Muscle of back (tissue), 3 donors: ENCODE measurements at regions not wholly inside any gene's neighbourhood (a gene's known extent, or its start where the extent isn't known, plus 50 kb on each side); places are given as distances from the start of the nearest gene placed in this dataset.

ENCODE experiments used
- DNase-seq, 3 donors: peaks; one replicate each; pipeline versions ENCODE4 v3.0.0 to v3.0.0-alpha.2; 2013

GRCh38 chr2:217478831-217479455, 523.9 kb downstream of the TNS1 start:
- no peak for DNase-seq

GRCh38 chr2:217477583-217477982, 525.2 kb downstream of the TNS1 start:
- no peak for DNase-seq

DNA sequence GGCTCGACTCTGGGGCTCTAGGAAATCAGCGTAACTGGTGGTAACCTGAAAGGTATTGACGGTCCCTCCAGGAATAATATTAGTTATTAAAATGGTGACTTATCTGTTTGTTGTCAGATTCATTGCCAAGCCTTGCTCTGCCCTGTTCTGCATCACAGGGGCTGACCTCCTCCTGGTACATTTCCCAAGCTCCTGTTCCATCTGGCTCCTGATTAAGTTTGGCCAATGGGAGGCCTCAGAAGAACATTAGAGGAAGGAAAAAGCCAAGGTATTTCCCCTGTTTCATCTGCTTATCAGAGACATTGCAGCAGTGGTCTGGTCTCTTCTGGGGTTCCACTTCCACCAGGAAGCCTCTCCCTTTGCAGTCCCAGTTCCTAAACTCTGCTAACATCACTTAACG, 527.0 kb downstream of the TNS1 start:
- DNase-seq, result no peak

- DNase-seq, result no peak
Observed at GRCh38 chr2:217475101-217475500, 527.7 kb downstream of the TNS1 start.

DNA sequence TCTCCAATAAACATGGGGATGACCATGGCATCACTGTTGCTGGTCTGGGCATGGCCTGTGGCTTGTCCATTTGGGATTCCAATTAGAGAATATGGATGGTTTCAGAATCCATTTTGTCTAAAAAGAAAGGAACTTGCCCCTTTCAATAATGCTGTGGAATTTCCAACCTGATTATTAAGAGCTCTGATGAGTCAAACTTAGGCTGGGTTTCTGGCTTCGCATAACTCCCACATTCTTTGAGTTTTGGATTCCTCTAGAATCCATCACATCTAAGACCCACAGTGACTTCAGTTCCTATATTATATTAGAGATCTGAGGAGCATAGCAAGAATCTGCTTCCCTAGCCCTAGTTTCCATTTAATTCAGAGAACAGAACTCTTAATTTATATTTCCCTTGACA, 531.5 kb downstream of the TNS1 start:
- DNase-seq, result peak in 1 of 3 donors; percentile 67

DNA sequence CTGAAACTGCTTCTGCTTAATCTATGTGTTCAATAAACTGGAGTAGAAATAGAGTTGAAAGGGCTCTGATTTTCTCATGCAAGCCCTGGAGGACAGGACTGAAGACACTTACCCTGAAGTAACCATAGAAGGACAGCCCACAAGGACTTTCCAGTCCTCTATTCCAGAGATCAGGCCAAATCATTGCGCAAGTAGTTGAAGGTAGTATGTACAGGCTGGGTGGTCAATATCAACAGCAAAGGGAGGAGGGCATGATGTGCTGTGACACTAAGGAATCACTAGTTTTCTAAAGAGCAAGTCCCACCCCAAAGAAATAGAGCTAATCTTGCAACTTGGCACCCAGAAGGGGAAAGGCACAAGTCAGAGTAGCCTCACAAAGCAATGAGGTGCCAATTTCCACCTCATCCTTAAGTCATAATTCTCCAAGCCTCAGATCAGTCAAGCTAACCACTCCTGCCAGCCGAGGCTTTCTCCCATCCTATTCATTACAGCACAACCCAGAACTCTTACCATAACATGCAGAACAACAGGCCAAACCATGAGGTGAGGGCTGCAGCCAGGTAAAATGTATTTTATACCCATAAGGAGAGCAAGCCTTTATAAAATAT, 533.5 kb downstream of the TNS1 start:
- no peak for DNase-seq

GRCh38 chr2:217468042-217468830, 534.6 kb downstream of the TNS1 start:
- DNase-seq, result no peak

GRCh38 chr2:217467331-217467730, 535.5 kb downstream of the TNS1 start:
- DNase-seq, result peak in 1 of 3 donors; percentile 71

DNA sequence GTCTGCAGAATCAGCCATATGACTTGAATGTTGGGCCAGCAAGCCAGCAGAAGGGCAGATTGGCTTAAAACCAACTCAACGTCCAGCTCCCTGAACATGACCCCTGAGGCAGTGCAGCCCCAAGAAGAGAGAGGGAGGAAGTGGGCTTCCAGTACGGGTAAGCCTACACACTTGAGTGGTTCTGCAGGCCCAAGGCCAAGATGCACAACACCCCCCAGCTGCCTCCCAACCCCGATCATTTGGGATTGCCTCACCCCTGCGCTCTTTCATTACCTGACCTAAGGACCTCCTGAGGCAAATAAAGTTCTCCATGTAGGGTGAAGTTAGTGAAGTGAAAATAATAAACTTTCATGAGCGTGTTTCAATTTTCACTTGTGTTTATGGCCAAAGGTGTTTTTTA, 536.0 kb downstream of the TNS1 start:
- DNase-seq, result peak in 1 of 3 donors; percentile 52

- DNase-seq, result no peak
Observed at GRCh38 chr2:217466104-217466503, 536.7 kb downstream of the TNS1 start.

- no peak for DNase-seq
Observed at GRCh38 chr2:217465100-217465499, 537.7 kb downstream of the TNS1 start.

GRCh38 chr2:217463402-217464075, 539.3 kb downstream of the TNS1 start:
- no peak for DNase-seq

DNA sequence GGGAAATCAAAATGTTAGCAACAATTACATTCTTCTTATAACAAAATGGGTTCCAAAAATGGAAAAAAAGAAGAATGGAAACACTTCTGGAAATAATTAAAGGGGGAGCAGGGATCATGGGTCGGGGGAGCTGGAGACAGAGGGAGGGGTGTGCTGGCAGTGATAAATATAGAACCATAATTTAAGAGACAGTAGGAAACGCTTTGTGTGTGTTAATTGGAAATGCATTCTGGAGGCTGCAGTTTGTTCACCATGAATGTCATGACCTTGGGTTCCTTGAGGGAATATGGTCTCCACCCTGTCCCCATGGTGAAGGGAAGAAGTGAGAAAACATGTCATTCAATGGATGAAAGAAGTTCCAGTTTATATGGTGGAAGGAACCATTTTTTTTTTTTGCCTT, 540.7 kb downstream of the TNS1 start:
- DNase-seq, result peak in 1 of 3 donors; percentile 79

GRCh38 chr2:217461674-217462073, 541.1 kb downstream of the TNS1 start:
- DNase-seq, result no peak

- DNase-seq, result peak in 1 of 3 donors; percentile 58
Observed at GRCh38 chr2:217459680-217460405, 543.0 kb downstream of the TNS1 start.

DNA sequence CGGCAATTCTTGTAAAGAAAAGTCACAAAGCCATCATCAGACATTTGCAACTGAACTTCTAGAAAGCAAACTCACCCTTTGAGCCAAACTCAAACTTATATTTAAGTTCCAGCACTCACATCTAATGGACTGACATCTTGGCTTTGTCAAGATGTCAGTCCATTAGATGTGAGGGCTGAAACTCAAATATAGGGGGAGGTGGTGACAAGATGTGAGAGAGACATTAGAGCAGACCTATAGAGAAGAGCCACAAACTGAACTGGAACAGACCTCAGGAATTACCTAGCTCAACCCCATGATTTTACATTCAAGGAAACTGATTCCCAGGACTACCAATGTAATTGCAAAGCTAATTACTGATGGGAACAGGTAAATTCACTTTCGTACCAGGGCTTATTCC, 543.8 kb downstream of the TNS1 start:
- no peak for DNase-seq

GRCh38 chr2:217456016-217456415, 546.8 kb downstream of the TNS1 start:
- DNase-seq, result no peak

GRCh38 chr2:217452928-217453327, 549.9 kb downstream of the TNS1 start:
- DNase-seq, result no peak

DNA sequence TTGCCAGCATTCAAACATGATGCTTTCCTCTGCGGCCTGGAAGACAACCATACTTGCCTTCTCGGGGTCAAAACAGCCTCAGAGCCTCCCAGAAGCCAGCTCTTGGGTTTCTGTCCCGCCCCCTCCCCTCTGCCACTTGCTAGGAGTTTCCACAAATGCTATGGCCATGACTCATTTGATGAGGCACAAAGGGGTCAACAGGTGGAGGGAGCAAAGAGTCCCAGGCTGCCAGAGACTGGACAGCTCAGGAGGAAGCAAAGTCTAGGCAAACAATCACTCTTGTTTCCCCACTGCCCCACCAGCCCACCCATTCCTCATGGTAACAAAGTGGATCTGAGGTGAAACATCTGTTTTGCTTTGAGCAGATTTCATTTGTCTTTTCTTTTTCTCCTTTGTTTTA, 551.1 kb downstream of the TNS1 start:
- no peak for DNase-seq

GRCh38 chr2:217449444-217449843, 553.4 kb downstream of the TNS1 start:
- DNase-seq, result peak in 1 of 3 donors; percentile 33

DNA sequence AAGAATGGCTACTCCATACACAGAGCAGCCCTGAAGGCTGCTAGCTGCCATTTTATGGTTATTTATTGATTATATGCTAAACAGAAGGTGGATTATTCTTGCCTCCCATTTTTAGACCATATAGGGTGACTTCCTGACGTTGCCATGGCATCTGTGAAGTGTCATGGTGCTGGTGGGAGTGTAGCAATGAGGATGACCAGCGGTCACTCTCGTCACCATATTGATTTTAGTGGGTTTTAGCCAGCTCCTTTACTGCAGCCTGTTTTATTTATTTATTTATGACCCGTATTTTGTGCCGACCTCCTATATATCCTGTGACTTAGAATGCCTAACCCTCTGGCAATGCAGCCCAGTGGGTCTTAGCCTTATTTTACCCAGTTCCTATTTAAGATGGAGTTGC, 553.9 kb downstream of the TNS1 start:
- no peak for DNase-seq

- no peak for DNase-seq
Observed at GRCh38 chr2:217445723-217446122, 557.1 kb downstream of the TNS1 start.
